GM19372 (cell line): ENCODE measurements at regions not wholly inside any gene's neighbourhood (a gene's known extent, or its start where the extent isn't known, plus 50 kb on each side); places are given as distances from the start of the nearest gene placed in this dataset.
"Not testable (repeated sequence)": the region's sequence is repeated elsewhere in the genome, so short reads cannot be mapped to it uniquely, and the experiment has no call there.

Experiments
- ATAC-seq: cut with Tn5 transposase; IDR thresholded peaks from one replicate; pipeline ENCODE4 v1.9.1; 2021; ENCODE audit warnings: mild to moderate bottlenecking, low read depth, moderate library complexity; ENCODE audit not compliant: unreplicated experiment

GRCh38 chr16:66036793-66037715 is 329.4 kb upstream of the CDH5 start:
- no peak for ATAC-seq

GRCh38 chr16:66036184-66036583 is 330.3 kb upstream of the CDH5 start:
- ATAC-seq, result no peak

DNA sequence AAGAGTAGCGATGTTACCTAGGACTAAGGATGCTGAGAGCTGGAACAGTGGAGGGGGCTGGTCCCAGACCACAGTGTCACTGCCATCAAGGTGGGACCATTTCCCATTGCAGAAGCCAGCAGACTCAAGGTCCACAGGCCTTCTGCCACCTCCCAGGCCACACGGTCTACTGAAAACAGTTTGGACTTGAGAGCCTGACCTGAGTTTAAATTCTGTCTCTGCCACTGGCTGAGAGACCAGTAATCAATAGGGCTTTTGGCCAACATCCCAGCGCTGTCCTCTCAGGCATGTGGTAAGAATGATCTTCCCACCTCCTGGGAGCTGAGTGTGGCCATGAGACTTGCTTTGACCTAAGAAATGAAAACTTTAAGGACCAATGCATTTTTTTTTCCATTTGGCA is 331.4 kb upstream of the CDH5 start:
- no peak for ATAC-seq

DNA sequence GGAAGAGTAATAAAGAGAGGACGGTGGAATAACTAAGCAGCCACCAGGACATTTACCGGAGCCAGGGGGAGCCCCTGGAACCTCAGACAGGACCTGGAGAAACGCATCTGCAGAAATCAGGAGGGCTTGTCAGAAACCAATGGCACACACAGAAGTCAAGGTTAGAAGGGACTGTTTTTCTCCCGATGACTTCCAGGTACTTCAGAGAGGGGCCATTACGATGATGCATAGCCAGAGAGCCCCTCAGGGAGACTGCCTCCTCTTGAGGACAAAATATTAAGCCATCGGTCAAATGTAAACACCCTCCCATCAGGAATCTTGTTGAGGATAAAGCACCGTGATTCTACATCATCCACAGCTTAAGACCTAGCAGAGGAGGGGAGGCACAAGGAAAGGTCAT is 333.6 kb upstream of the CDH5 start:
- ATAC-seq, result no peak

GRCh38 chr16:66030036-66030435 is 336.5 kb upstream of the CDH5 start:
- no peak for ATAC-seq

DNA sequence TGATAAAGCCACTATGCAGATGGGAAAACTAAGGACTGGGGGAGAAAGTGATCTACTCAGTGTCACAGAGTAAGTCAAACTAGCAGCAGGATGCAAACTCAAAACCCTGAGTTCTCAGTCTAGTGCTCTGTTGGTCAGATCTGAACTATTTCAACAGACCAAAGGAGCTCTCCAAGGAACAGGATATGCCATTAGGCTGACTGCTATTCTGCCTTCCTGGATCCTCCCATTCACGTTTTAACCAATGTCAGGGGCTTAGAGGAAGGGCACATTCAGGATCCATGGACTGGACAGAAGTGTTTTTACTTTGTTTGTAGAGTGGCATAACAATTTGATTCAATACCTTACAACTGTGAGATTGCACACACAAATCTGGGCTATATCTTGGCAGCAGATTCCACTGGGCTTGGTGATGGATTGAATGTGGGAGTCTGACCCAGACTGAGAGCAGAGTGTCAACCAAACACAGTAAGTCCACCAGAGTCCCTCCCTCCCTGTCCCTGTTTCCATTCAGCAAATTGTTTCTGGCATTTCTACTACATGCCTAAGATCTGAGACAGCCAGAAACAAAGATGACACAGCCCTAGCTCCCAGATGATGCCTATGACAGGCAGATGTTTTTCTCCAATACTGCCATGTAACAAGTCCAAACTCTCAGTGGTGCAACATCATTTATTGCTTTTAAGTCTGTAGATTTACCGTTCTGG is 337.8 kb upstream of the CDH5 start:
- ATAC-seq, result no peak

DNA sequence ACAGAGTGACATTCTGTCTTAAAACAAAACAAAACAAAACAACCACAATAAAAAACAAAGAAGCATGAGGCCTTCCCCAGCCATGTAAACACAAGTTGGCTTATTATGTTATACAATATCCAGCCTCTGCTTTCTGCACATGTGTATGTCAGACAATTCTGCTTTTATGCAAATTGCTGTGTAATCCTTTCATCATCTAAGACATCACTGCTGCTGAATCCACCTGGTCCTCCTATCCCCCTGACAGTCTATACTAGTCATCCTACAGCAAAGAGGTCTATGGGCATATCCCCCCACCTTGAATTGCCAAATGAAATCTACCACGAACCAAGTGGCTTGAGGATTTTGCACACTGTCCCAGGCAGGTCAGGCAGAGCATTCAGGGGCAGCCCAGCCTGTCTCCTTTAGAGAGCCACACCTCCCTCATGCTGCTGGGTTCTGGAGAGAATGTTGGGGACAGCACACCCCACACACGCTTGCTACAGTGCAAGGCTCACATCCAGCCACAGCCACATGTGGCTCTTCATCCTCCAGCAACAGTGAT is 339.6 kb upstream of the CDH5 start:
- no peak for ATAC-seq

GRCh38 chr16:66026211-66026610 is 340.3 kb upstream of the CDH5 start:
- no peak for ATAC-seq

GRCh38 chr16:66025751-66026150 is 340.7 kb upstream of the CDH5 start:
- ATAC-seq, result no peak

DNA sequence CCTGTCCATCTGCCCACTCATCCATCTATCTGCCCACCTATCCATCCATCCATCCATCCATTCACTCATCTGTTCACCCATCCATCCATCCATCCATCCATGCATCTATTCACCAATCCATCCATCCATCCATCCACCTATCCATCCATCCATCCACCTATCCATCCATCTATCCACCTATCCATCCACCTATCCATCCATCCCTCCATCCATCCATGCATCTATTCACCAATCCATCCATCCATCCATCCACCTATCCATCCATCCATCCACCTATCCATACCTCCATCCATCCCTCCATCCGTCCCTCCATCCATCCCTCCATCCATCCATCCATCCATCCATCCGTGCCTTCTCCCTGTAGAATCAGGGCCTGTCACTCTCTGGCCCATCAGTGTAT is 341.9 kb upstream of the CDH5 start:
- not testable (repeated sequence) for ATAC-seq

- ATAC-seq, result no peak
Measured at GRCh38 chr16:66023481-66023880, 343.0 kb upstream of the CDH5 start.

GRCh38 chr16:66020642-66021041 is 345.8 kb upstream of the CDH5 start:
- ATAC-seq, result no peak

DNA sequence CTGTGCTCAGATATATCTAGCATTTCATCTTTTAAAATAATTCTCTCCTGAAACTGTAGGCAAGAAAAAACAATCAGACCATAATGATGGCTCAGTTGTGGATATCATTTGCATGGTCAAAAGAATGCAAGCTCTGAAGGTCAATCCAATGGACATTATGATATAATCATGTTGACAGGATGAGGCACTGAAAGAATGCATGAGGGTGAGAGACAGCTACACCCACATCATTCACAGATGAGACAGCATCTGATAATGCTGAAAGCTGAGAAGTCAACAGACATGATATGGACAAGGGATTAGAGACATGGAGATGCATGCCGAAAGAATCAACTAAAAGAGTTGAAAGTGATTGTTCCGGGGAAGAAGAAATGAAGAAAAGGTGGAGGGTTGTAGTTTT is 346.4 kb upstream of the CDH5 start:
- no peak for ATAC-seq

- ATAC-seq, result not testable (repeated sequence)
Measured at GRCh38 chr16:66019502-66019901, 347.0 kb upstream of the CDH5 start.

- no peak for ATAC-seq
Measured at GRCh38 chr16:66014221-66014620, 352.3 kb upstream of the CDH5 start.

DNA sequence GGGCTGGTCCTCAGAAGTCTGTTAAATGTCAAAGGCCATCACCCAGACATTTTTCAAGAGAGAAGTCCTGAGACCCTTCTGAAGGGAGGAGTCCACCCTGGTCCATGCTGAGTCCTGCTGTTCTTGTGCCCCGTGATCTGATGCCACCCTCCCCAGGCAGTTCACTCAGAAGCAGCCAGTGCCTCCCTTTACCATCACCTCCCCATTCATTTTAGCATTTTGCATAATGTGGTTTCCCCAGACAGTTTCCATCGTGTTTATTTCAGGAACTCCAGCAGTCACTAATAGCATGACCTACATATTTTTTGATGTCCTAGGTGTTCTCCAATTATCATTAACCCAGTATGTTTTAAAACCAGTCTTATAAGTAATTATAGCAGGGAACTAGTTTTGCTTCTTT is 353.0 kb upstream of the CDH5 start:
- no peak for ATAC-seq

- no peak for ATAC-seq
Measured at GRCh38 chr16:66008136-66008535, 358.4 kb upstream of the CDH5 start.

DNA sequence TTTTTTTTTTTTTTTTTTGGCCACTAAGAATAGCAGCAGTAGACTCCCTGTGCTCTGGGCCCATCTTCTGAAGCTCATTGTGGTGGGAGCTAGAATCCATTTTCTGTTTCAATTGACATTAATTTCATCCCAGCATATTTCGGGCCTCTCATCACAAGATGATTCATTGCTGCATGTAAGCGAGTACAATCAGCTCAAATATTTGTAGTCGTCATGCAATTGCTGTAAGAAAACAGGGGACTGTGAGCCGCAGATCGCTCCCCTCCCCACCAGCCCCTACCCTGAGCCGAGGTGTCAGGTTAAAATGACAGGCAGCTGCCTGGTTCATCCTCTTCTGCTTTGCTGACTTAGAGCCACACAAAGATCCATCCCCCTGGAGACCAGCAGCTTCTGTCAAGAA is 358.8 kb upstream of the CDH5 start:
- ATAC-seq, result no peak

DNA sequence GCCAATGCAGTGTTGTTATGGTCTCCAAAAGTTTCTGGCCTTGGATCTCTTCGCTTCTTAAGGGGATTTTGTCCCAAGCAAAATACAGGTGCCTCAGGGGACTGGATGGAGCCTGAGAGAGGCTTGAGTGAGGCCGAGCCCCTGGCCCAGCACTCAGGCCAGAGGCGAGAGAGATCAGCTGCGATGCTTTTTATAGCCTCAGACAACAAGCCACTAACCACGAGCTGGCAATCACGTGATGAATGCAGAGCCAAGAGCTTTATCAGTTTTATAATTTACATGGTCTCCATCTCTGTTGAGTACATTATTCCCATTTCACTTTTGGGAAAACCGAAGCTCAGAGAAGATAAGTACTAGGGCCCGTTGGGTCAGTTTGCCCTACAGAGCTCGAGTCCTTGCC is 360.0 kb upstream of the CDH5 start:
- ATAC-seq, result no peak

DNA sequence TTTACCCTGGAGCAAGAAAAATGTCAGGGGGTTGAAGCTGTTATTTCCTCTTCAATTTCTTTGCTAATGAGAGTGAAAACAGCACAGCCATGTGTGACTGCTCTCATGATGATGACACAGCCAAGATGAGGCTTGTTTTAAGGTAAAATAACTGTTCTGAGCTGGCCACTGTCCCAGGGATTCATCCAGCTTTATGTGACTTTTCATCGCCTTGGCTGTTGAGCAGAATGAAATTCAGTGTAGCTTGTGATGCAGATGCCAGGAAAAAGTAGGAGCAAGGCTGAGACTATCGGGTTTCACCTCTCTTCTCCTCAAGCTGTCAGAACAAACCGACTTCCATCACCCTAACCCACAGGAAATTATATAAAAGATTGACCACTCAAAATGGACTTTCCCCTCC is 361.8 kb upstream of the CDH5 start:
- ATAC-seq, result no peak

- ATAC-seq, result no peak
Measured at GRCh38 chr16:66003201-66003600, 363.3 kb upstream of the CDH5 start.

DNA sequence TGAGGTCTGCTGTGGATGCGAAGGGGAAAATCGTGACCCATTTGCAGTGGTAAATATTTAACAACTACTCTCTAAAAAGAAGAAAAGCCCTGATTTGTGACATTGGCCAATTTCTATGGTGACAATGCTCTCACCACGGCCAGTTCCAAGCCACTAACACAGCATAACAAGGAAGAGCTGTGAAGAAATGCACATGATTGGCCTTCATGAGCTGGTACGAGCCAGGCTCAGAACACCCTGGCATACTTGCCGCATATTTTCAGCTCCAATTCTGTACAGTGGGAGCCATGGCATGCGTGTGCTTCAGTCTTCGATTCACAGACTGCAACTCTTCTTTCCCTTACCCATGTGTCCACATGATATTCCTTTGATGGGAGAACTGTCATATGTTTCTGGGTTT is 363.9 kb upstream of the CDH5 start:
- no peak for ATAC-seq
